ENCODE measurements at regions not wholly inside any gene's neighbourhood (a gene's known extent, or its start where the extent isn't known, plus 50 kb on each side); places are given as distances from the start of the nearest gene placed in this dataset.

GRCh38 chr2:180523621-180524340 is 456.6 kb upstream of the UBE2E3 start:
- Mint-ChIP-seq H3K9me3 (peaks cover 0 to 6% (median 3%) of the 10 kb centered on the region in 6 donors), H3K27me3 (ENCODE audit: low read depth in 3 of 3) (no peaks in the 10 kb centered on the region), H3K36me3 (no peaks in the 10 kb centered on the region), H3K4me3 (no peak overlapping the region), H3K4me1 (no peaks in the 10 kb centered on the region), H3K27ac (no peak overlapping the region)
- no peak for DNase-seq

GRCh38 chr2:180520921-180521581 is 459.4 kb upstream of the UBE2E3 start:
- no peak overlapping the region for H3K4me3 Mint-ChIP-seq
- H3K27me3 Mint-ChIP-seq (ENCODE audit: low read depth in 3 of 3): no peaks in the 10 kb centered on the region
- peaks cover 0 to 5% (median 2%) of the 10 kb centered on the region in 6 donors for H3K9me3 Mint-ChIP-seq
- no peak overlapping the region for H3K27ac Mint-ChIP-seq
- no peaks in the 10 kb centered on the region for H3K36me3 Mint-ChIP-seq
- H3K4me1 Mint-ChIP-seq: no peaks in the 10 kb centered on the region
- no peak for DNase-seq

- H3K27me3 Mint-ChIP-seq (ENCODE audit: low read depth in 3 of 3): no peaks in the 10 kb centered on the region
- H3K36me3 Mint-ChIP-seq: no peaks in the 10 kb centered on the region
- no peak overlapping the region for H3K4me3 Mint-ChIP-seq
- no peaks in the 10 kb centered on the region for H3K4me1 Mint-ChIP-seq
- H3K9me3 Mint-ChIP-seq: peaks cover 0 to 2% (median 0%) of the 10 kb centered on the region in 6 donors
- DNase-seq: no peak
- H3K27ac Mint-ChIP-seq: no peak overlapping the region
These were observed 460.2 kb upstream of the UBE2E3 start for GRCh38 chr2:180520206-180520605.

- H3K27me3 Mint-ChIP-seq (ENCODE audit: low read depth in 3 of 3): no peaks in the 10 kb centered on the region
- H3K9me3 Mint-ChIP-seq: no peaks in the 10 kb centered on the region
- H3K4me1 Mint-ChIP-seq: no peaks in the 10 kb centered on the region
- no peak for DNase-seq
- no peak overlapping the region for H3K4me3 Mint-ChIP-seq
- H3K27ac Mint-ChIP-seq: no peak overlapping the region
- H3K36me3 Mint-ChIP-seq: no peaks in the 10 kb centered on the region
These were observed 461.1 kb upstream of the UBE2E3 start for GRCh38 chr2:180519276-180519675.

GRCh38 chr2:180516232-180516631 is 464.2 kb upstream of the UBE2E3 start:
- H3K9me3 Mint-ChIP-seq: no peaks in the 10 kb centered on the region
- H3K36me3 Mint-ChIP-seq: no peaks in the 10 kb centered on the region
- H3K4me3 Mint-ChIP-seq: no peak overlapping the region
- H3K27me3 Mint-ChIP-seq (ENCODE audit: low read depth in 3 of 3): peaks cover 0 to 5% (median 0%) of the 10 kb centered on the region in 3 donors
- H3K4me1 Mint-ChIP-seq: no peaks in the 10 kb centered on the region
- no peak overlapping the region for H3K27ac Mint-ChIP-seq
- DNase-seq: no peak

- DNase-seq: no peak
- H3K27me3 Mint-ChIP-seq (ENCODE audit: low read depth in 3 of 3): peaks cover 0 to 5% (median 3%) of the 10 kb centered on the region in 3 donors
- H3K27ac Mint-ChIP-seq: no peak overlapping the region
- no peaks in the 10 kb centered on the region for H3K9me3 Mint-ChIP-seq
- no peak overlapping the region for H3K4me3 Mint-ChIP-seq
- H3K36me3 Mint-ChIP-seq: no peaks in the 10 kb centered on the region
- no peaks in the 10 kb centered on the region for H3K4me1 Mint-ChIP-seq
These were observed 467.0 kb upstream of the UBE2E3 start for GRCh38 chr2:180513389-180513788.

- Mint-ChIP-seq H3K27ac (no peak overlapping the region), H3K9me3 (peaks cover 0 to 6% (median 0%) of the 10 kb centered on the region in 6 donors), H3K4me3 (no peak overlapping the region), H3K36me3 (no peaks in the 10 kb centered on the region), H3K4me1 (no peaks in the 10 kb centered on the region), H3K27me3 (ENCODE audit: low read depth in 3 of 3) (peaks cover 0 to 6% (median 3%) of the 10 kb centered on the region in 3 donors)
- no peak for DNase-seq
These were observed 471.9 kb upstream of the UBE2E3 start for GRCh38 chr2:180508458-180508857.

- H3K27me3 Mint-ChIP-seq (ENCODE audit: low read depth in 3 of 3): peaks cover 0 to 3% (median 3%) of the 10 kb centered on the region in 3 donors
- no peak overlapping the region for H3K27ac Mint-ChIP-seq
- H3K4me1 Mint-ChIP-seq: no peaks in the 10 kb centered on the region
- H3K9me3 Mint-ChIP-seq: peaks cover 0 to 6% (median 0%) of the 10 kb centered on the region in 6 donors
- H3K36me3 Mint-ChIP-seq: no peaks in the 10 kb centered on the region
- H3K4me3 Mint-ChIP-seq: no peak overlapping the region
- DNase-seq: no peak
These were observed 473.4 kb upstream of the UBE2E3 start for GRCh38 chr2:180507028-180507427.

- Mint-ChIP-seq H3K36me3 (no peaks in the 10 kb centered on the region), H3K4me3 (no peak overlapping the region), H3K9me3 (peaks cover 0 to 6% (median 0%) of the 10 kb centered on the region in 6 donors), H3K4me1 (no peaks in the 10 kb centered on the region), H3K27me3 (ENCODE audit: low read depth in 3 of 3) (peaks cover 0 to 2% (median 1%) of the 10 kb centered on the region in 3 donors), H3K27ac (no peak overlapping the region)
- no peak for DNase-seq
These were observed 475.2 kb upstream of the UBE2E3 start for GRCh38 chr2:180505203-180505602.

- no peaks in the 10 kb centered on the region for H3K27me3 Mint-ChIP-seq (ENCODE audit: low read depth in 3 of 3)
- H3K9me3 Mint-ChIP-seq: peaks cover 0 to 19% (median 8%) of the 10 kb centered on the region in 6 donors
- peaks cover 0 to 3% (median 0%) of the 10 kb centered on the region in 3 donors for H3K36me3 Mint-ChIP-seq
- H3K27ac Mint-ChIP-seq: no peak overlapping the region
- no peak for DNase-seq
- no peak overlapping the region for H3K4me3 Mint-ChIP-seq
- no peaks in the 10 kb centered on the region for H3K4me1 Mint-ChIP-seq
These were observed 482.7 kb upstream of the UBE2E3 start for GRCh38 chr2:180497621-180498152.

GRCh38 chr2:180495606-180496005 is 484.8 kb upstream of the UBE2E3 start:
- Mint-ChIP-seq H3K36me3 (peaks cover 0 to 3% (median 0%) of the 10 kb centered on the region in 3 donors), H3K9me3 (peaks cover 0 to 23% (median 13%) of the 10 kb centered on the region in 6 donors), H3K4me3 (no peak overlapping the region), H3K4me1 (no peaks in the 10 kb centered on the region), H3K27me3 (ENCODE audit: low read depth in 3 of 3) (peaks cover 0 to 6% (median 0%) of the 10 kb centered on the region in 3 donors), H3K27ac (no peak overlapping the region)
- DNase-seq: no peak

- no peak overlapping the region for H3K4me3 Mint-ChIP-seq
These were observed 486.1 kb upstream of the UBE2E3 start for GRCh38 chr2:180494286-180494685.

GRCh38 chr2:180482696-180483095 is 475.6 kb upstream of the CWC22 start:
- no peak for DNase-seq
- Mint-ChIP-seq H3K36me3 (no peaks in the 10 kb centered on the region), H3K27me3 (ENCODE audit: low read depth in 3 of 3) (peaks cover 0 to 2% (median under 1%) of the 10 kb centered on the region in 3 donors), H3K4me1 (no peaks in the 10 kb centered on the region), H3K9me3 (no peaks in the 10 kb centered on the region), H3K4me3 (no peak overlapping the region), H3K27ac (no peak overlapping the region)

More at GRCh38 chr2:180494286-180494685, 486.1 kb upstream of the UBE2E3 start:
- Mint-ChIP-seq H3K27me3 (ENCODE audit: low read depth in 3 of 3) (peaks cover 0 to 6% (median 0%) of the 10 kb centered on the region in 3 donors), H3K9me3 (peaks cover 3 to 29% (median 12%) of the 10 kb centered on the region in 6 donors), H3K36me3 (no peaks in the 10 kb centered on the region), H3K4me1 (no peaks in the 10 kb centered on the region), H3K27ac (no peak overlapping the region)
- no peak for DNase-seq

- Mint-ChIP-seq H3K36me3 (no peaks in the 10 kb centered on the region), H3K4me3 (no peak overlapping the region), H3K9me3 (no peaks in the 10 kb centered on the region), H3K4me1 (no peaks in the 10 kb centered on the region), H3K27me3 (ENCODE audit: low read depth in 3 of 3) (peaks cover 0 to 2% (median 2%) of the 10 kb centered on the region in 3 donors), H3K27ac (no peak overlapping the region)
- DNase-seq: no peak
These were observed 474.9 kb upstream of the CWC22 start for GRCh38 chr2:180481998-180482397.
